Skin of body (tissue), 1 donor: ENCODE measurements at regions not wholly inside any gene's neighbourhood (a gene's known extent, or its start where the extent isn't known, plus 50 kb on each side); places are given as distances from the start of the nearest gene placed in this dataset.

Experiments used
- DNase-seq: peaks from one replicate; lab custom pipeline; 2025; lab: John Stamatoyannopoulos, UW

DNA sequence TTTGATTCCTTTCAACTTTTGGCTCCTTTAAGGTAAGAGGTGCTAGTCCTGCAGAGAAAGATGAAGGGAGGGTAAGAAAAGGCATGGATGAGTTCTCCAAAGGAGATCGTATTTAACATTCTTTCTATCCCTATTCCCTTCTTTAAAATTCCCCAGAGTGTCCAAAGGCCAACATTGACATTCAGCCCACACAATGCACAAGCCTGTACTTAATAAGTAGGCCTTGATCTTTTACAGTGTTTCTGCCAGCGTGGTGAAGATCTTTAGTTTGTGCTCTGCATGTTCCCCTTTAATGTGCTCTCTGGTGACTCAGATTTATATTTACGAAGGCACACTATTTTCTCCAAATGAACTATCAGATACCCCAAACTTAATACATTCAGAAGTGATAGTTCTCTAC is 582.5 kb upstream of the RGS18 start:
- no peak for DNase-seq

DNA sequence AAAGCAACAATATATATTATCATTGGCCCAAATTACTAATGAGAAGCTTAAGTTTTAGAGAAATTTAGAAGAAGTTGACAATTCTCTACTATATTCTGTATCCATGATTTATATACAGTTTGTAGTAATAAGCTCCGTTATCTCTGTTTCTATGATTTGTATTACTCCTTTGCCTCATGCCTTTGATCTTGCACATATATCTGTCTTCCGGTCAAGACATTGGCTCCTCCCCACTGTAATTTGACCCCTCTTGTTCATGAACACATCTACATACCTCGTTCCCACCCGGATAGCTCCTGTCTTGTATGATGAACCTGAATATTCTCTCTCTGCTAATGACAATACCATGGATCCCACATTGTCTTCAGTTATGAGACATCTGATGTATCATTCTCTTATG is 581.0 kb upstream of the RGS18 start:
- DNase-seq = no peak

- DNase-seq = no peak
These were observed 580.0 kb upstream of the RGS18 start for GRCh38 chr1:191578281-191578680.

- no peak for DNase-seq
These were observed 579.2 kb upstream of the RGS18 start for GRCh38 chr1:191579019-191579418.

GRCh38 chr1:191582169-191582568 is 576.1 kb upstream of the RGS18 start:
- DNase-seq = no peak

GRCh38 chr1:191585095-191585494 is 573.2 kb upstream of the RGS18 start:
- DNase-seq = no peak

DNA sequence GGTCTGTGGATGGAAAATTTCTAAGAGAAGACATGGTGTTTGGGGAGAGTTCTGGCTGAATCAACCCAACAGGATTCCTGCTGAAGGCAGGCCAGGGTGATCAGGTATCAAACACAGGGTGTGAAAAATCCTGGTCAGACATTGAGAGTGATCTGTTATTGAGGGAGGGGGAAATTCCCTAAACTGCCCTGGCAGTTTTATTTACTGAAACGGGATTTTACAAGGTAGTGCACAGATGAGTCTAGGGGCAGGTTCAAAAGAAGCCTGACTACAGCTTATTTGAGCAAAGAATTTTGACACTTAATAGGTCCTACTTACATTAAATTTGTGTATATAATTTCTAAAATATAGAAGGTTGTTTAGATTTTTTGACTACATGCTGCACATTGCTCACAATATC is 569.4 kb upstream of the RGS18 start:
- DNase-seq = no peak

- no peak for DNase-seq
These were observed 568.7 kb upstream of the RGS18 start for GRCh38 chr1:191589536-191589935.

DNA sequence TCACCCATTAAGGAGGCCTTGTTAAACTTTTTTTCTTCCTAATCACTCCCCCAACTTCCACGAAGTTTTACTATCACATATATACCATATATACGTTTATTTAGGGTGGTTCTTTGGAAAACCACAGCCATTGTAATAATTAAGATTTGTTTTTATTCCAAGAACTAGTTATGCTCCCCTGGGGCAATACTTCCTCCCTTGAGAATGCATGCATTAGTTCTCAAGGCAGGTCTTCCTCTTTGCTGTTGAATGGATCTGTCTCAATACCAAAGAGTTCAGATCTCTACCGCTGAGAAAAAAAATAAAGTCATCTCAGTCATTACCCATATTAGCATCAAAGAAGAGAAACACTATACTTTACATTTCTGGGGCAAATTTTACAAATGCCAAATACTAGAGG is 567.7 kb upstream of the RGS18 start:
- no peak for DNase-seq

DNA sequence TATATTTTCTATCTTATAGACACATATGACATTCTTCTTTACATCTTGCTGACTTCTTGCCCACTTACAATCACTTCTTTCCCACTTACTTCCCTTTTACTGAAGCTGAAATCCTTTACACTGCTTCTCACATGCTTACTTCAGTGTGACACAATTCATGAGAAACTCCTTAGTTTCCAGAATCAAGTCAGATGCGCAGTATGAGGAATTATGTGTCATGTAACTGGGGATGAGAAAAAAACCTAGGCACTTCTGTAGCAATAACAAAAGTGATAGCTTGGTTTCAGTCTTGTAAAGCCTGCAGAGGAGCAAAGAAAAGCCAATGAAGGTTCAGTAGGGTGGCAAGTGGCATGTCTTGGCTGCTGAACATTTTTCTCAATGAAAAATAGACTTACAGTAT is 566.2 kb upstream of the RGS18 start:
- DNase-seq = no peak

DNA sequence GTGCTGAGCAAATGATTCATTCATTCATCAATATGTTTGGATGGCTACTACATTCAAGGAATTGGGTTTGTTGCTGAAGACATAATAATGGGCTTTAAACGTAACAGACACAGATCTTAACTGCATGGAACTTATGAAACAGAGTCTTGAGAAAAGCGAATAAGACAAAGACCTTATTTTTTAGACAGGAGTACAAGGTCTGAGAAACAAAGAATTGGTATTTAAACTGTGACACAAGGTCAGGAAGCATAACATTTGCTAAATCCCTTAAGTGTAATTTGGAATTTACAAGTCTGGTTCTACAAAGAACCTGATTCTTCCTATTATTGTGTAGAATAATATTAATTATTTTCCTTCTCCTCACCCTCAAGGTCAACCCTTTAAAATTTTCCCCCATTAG is 565.4 kb upstream of the RGS18 start:
- no peak for DNase-seq

- no peak for DNase-seq
These were observed 563.1 kb upstream of the RGS18 start for GRCh38 chr1:191595170-191595569.

GRCh38 chr1:191608367-191608766 is 549.9 kb upstream of the RGS18 start:
- DNase-seq = no peak

DNA sequence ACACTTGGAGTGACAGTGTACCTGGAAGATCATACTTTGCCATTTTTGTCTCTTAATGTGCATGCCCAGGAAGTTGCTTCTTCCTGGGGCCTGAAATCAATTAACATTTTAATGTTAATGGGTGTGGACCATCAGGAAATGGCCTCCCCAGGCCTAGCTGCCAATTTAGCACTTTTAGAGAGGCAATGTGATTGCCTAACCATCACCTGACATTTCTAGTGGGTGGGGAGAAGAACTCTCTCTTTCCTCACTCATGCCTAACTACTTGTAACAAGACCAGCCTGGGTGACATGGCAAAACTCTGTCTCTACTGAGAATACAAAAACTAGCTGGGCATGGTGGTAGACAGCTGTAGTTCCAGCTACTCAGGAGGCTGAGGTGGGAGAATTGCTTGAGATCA is 549.0 kb upstream of the RGS18 start:
- DNase-seq = no peak

DNA sequence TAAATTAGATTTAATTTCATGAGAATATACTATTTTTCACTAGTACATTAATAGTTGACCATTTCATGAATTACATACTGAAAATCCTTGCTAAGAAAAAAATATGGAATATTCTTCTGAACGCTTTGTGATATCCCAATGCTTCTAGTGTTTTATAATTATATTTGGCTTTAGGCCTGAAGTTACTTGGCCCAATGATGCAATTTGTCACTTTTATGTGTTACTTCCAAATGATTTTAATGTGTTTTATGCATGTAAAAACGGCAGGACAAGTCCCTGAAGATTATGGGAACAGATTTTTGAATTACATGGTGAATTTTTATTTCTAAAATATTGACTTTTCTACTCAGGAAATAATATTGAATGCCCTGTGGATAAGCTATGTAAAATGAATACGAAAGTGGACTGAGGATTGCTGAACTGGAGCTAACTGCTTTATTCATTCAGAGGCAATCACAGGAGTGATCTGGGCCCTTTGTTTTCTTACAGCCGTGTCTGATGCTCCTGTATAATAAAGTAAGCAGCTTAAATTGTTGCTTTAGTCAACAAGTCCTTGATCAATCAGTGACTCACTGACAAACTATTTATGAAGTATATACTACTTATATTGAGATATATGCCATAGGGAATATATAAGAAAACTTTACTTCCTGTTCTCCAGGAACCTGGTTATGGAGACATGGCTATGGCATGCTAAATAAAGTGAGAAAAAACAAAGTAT is 543.0 kb upstream of the RGS18 start:
- no peak for DNase-seq

GRCh38 chr1:191618181-191618580 is 540.1 kb upstream of the RGS18 start:
- peak; percentile 62 for DNase-seq

DNA sequence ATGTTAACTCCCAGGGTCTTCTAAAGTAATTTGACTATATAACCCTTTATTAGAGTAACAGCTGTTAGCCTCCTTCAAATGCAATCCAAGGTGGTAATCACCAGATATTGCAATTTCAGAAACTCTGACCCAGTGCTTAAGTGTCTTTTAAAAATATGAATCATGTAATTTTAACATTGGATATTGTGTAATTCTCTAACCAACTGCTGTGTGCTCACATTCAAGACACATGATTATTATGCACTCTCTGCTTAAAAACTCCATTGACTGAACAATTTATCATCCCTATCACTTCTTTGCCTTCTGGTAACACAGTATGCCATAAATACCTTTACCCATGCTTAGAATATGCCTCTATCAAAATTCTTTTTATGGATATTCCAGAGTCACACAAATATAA is 537.4 kb upstream of the RGS18 start:
- no peak for DNase-seq

- DNase-seq = no peak
These were observed 534.2 kb upstream of the RGS18 start for GRCh38 chr1:191624044-191624443.

- DNase-seq = no peak
These were observed 528.4 kb upstream of the RGS18 start for GRCh38 chr1:191629836-191630235.

DNA sequence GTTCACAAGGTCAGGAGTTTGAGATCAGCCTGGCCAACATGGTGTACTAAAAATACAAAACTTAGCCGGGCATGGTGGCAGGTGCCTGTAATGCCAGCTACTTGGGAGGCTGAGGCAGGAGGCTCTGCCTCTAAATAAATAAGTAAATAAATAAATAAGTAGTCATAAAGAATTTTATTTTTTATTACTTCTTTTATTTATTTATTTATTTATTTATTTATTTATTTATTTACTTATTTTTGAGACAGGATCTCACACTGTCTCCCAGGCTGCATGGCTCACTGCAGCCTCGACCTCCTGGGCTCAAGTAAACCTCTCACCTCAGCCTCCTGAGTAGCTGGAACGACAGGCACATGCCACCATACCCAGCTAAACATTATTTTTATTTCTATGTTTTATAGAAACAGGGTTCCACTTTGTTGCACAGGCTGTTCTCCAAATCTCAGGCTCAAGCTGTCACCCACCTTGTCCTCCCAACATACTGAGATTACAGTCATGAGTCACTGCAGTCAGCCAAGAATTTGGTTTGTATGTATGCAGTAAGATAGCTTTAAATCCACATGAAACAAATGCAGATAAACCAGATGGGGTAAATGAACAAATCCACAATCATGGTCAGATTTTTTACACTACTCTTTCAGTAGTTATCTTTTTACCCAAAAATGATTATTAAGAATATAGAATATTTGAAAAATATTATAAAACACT is 523.3 kb upstream of the RGS18 start:
- no peak for DNase-seq

DNA sequence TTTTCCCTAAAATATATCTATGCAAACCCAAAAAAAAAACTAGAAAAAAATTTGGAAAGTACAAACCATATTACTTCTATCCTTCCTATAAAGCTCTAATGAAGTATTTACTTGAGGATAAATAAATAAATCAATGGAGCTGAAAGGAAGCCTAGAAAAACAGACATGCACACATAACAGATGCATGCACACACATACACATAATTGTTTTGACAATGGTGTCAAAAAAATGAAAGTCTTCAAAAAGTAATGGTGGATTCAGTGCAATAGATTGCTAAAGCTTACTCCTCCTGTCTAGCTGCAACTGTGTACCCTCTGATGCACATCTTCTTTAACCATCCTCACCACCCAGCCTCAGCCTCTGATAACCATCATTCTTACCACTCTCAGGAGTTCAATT is 521.9 kb upstream of the RGS18 start:
- no peak for DNase-seq

DNA sequence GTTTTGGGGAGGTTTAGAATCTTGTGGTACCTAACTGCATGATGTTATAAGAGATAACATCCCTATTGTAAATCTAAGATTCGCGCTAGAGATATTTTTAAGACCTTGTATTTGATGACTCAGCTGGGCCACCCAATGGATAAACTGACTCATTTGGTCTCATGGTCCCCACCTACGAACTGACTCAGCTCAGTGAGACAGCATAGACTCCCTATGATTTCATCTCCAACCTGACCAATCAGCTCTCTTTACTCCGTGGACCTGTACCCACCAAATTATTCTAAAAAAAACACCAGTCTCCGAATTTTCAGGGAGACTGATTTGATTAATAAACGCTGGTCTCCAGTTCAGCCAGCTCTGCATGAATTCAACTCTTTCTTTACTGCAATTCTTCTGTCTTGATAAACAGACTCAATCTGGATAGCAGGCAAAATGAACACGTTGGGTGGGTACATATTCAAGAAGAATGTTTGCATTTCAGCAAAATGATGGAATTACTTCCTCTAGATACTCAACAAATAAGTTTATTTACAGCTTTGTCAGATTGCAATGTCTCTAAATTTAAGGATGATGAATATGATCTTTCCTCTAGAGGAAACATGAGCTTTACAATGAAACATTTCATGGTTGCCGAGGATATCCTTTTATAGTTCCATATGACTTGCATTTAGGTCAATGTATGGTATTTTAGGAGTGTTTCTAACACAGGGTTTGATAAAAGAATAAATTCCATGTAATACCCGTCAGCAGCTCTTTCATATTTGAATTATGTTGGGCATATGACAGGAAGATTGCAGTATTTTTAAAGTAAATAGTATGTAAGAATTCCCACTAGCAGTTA is 516.6 kb upstream of the RGS18 start:
- DNase-seq = no peak
